K562 (cell line): ENCODE measurements at regions not wholly inside any gene's neighbourhood (a gene's known extent, or its start where the extent isn't known, plus 50 kb on each side); places are given as distances from the start of the nearest gene placed in this dataset.

Experiments
- ARID4B ChIP-seq: sonication (generic); formaldehyde crosslinking; IDR thresholded peaks from 2 replicates; pipeline ENCODE4 v1.8.0; 2022; ENCODE audit warnings: mild to moderate bottlenecking, missing genetic modification reagents
- CHD2 ChIP-seq: IDR thresholded peaks from 2 replicates; pipeline ENCODE4 v1.6.1; 2011; ENCODE audit warnings: low read depth, low read length
- CREB1 ChIP-seq, 2 experiments: sonication (generic) in 1 of 2; formaldehyde crosslinking in 1 of 2; IDR thresholded peaks; 2 replicates each; pipeline versions ENCODE4 v1.6.1 to v1.8.0; 2012 to 2022; ENCODE audit warnings: inconsistent platforms in 1 of 2, mild to moderate bottlenecking in 1 of 2, missing genetic modification reagents in 1 of 2, moderate library complexity in 1 of 2
- CTCF ChIP-seq, 3 experiments: IDR thresholded peaks in 2 of 3; conservative IDR thresholded peaks in 1 of 3; 2 replicates each; pipeline ENCODE4 v1.5.1; 2011 to 2012; ENCODE audit warnings: low read length in 3 of 3, mild to moderate bottlenecking in 3 of 3, control low read depth in 2 of 3, improper control_type of control experiment in 1 of 3, inconsistent platforms in 1 of 3, low read depth in 1 of 3, mixed read lengths in 1 of 3, moderate library complexity in 1 of 3; ENCODE audit not compliant: insufficient read depth in 2 of 3
- E2F1 ChIP-seq: sonication (generic); formaldehyde crosslinking; IDR thresholded peaks from 2 replicates; pipeline ENCODE4 v1.8.1; 2023; ENCODE audit warnings: mild to moderate bottlenecking, missing genetic modification reagents, moderate library complexity
- HOXB6 ChIP-seq: fragments of 250-450 bp; sonication (Bioruptor Pico); IDR thresholded peaks from 2 replicates; pipeline ENCODE4 v1.5.1; 2022; ENCODE audit warnings: mild to moderate bottlenecking, borderline replicate concordance
- JUNB ChIP-seq: fragments of 450-650 bp; formaldehyde crosslinking; conservative IDR thresholded peaks from 2 replicates; pipeline ENCODE4 v1.4.0; 2020; ENCODE audit warnings: mild to moderate bottlenecking
- NFXL1 ChIP-seq: fragments of 450-650 bp; formaldehyde crosslinking; IDR thresholded peaks from 2 replicates; pipeline ENCODE4 v1.4.0; 2021; ENCODE audit warnings: mild to moderate bottlenecking
- PHB2 ChIP-seq: fragments of 450-650 bp; IDR thresholded peaks from 2 replicates; pipeline ENCODE4 v1.6.1; 2017; ENCODE audit warnings: low read depth
- RBM34 ChIP-seq: fragments of 200-400 bp; formaldehyde crosslinking; IDR thresholded peaks from 2 replicates; pipeline ENCODE4 v1.6.1; 2018; ENCODE audit warnings: low read length, borderline replicate concordance; ENCODE audit not compliant: insufficient read depth
- RCOR1 ChIP-seq, 2 experiments: IDR thresholded peaks; 2 replicates each; pipeline ENCODE4 v1.6.1; 2012; ENCODE audit warnings: low read depth in 2 of 2, low read length in 2 of 2, borderline replicate concordance in 1 of 2, improper control_type of control experiment in 1 of 2

- TF ChIP-seq RCOR1 (IDR thresholded peaks at IDR 0.05; ENCODE audit: borderline replicate concordance in 1 of 2, low read depth in 2 of 2, low read length in 2 of 2) (no peak), RBM34 (no peak), PHB2 (no peak), NFXL1 (CRISPR knock-in tag) (no peak), CTCF (IDR thresholded peaks at IDR 0.05 in 2 of 3, conservative IDR thresholded peaks at IDR 0.05 in 1 of 3; ENCODE audit: insufficient read depth in 2 of 3, low read depth in 1 of 3, low read length in 3 of 3) (no peak), CREB1 (IDR thresholded peaks at IDR 0.05) (no peak), CREB1 (CRISPR knock-in tag; IDR thresholded peaks at IDR 0.05) (no peak), ARID4B (CRISPR knock-in tag) (no peak), CHD2 (no peak), E2F1 (CRISPR knock-in tag) (no peak), JUNB (CRISPR knock-in tag) (no peak), HOXB6 (no peak)
Observed at GRCh38 chr14:58717211-58717610, 79.4 kb downstream of the DACT1 start.
